DLD1 (cell line): ENCODE measurements at regions not wholly inside any gene's neighbourhood (a gene's known extent, or its start where the extent isn't known, plus 50 kb on each side); places are given as distances from the start of the nearest gene placed in this dataset.
"Not testable (repeated sequence)": the region's sequence is repeated elsewhere in the genome, so short reads cannot be mapped to it uniquely, and the experiment has no call there.

Source experiments
- in situ Hi-C: cut with HindIII; loops from 2 replicates; pipeline ENCODE4 v1.10.0; 2017; ENCODE audit warnings: low sequenced_read_pairs

GRCh38 chr12:126390969-126391566, 1325.8 kb downstream of the AACS start:
- in situ Hi-C loops = no loop called here

DNA sequence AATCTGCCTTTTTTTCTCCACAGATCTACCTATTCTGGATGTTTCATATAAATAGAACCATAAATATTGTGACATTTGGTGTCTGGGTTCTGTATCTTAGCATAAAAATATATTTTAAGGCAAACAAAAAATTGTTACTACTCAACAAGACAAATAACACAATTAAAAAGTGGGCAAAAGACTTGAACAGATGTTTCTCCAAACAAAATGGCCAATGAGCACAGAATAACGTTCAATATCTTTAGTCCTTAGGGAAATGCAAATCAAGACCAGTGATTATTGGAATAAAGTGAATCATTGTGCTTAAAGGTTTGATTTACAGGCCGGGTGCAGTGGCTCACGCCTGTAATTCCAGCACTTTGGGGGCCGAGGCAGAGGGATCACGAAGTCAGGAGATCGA, 1331.3 kb downstream of the AACS start:
- in situ Hi-C loops = no loop called here

GRCh38 chr12:126397071-126397581, 1331.9 kb downstream of the AACS start:
- in situ Hi-C loops = no loop called here

DNA sequence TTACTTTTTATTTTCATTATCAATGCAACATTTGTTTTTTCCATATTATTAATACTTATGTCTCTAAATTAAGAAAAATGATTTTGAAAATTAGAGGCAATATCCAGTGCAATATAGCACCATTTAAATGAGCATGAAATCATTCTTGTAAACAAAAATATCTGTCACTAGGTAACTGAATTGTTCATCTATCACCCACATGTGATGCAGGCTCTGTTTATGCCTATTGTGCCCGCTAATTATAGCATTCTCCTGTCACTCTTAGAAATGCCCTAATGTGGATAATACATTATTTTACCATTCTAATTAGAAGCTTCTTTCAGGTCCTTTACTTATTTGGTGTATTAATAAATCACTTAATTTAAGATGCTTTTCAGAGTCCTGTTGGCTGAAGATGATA, 1332.4 kb downstream of the AACS start:
- in situ Hi-C loops = no loop called here

- in situ Hi-C loops = no loop called here
Observed at GRCh38 chr12:126400831-126401230, 1335.6 kb downstream of the AACS start.

DNA sequence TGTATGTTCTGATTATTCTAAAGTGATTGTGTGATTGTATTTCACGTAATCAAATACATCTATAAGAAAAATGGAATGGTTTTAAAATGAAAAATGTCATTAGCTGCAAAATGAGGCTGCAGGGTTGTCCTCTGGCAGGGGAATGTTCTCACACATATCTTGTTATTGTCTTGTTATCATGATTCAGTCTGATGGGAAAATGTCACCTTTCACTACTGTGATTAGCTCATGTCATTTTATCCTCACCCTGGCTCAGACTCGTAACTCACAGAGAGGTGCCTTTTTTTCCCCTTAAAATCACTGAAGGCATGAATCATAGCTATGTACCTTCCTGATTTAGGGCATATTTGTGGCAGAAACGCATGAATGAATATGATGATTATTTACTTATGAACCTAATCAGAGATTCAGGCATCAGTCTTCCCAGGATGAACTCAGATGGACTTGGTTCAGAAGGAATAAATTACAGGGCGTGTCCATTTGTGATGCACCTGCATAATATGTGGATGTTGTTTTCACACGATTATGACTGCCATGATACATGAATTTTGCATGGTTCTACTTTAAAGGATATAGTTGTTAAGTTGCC, 1339.2 kb downstream of the AACS start:
- in situ Hi-C loops = no loop called here

- in situ Hi-C loops = no loop called here
Observed at GRCh38 chr12:126418400-126418799, 1353.2 kb downstream of the AACS start.

DNA sequence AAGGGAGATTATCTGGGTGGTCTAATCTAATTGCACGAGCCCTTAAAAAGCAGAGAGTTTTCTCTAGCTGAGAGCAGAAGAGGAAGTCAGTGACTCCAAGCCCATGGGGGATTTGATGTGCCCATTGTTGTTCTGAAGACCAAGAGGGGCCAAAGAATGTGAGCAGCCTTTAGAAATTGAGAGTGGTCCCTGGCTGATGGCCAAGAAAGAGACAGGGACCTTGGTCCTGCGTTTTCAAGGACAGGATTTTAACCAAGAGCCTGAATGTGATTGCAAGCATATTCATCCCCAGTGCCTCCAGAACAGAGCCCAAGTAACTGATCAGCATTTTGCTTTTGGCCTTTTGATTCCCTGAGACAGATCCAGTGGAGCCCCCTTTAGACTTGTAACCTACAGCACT, 1353.9 kb downstream of the AACS start:
- in situ Hi-C loops = no loop called here

DNA sequence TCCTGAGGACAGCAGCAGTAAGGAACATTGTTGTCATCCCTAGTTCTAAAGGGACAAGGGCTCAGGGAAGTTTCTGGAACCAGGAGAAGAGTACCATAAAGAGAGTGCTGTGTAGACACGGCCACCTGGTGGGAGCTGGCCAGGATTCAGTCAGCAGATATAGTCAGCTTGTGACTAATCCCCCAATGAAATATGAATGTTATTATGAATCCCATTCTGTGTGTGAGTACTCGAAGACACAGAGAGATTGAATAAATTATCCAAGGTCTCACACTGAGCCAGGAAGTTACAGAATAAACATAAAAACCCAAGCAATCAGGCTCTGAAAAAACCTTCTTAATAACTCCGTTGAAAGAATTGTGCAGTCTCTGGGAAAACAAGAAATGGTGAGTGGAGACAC, 1359.5 kb downstream of the AACS start:
- in situ Hi-C loops = no loop called here

GRCh38 chr12:126425264-126425663, 1360.0 kb downstream of the AACS start:
- in situ Hi-C loops = no loop called here

DNA sequence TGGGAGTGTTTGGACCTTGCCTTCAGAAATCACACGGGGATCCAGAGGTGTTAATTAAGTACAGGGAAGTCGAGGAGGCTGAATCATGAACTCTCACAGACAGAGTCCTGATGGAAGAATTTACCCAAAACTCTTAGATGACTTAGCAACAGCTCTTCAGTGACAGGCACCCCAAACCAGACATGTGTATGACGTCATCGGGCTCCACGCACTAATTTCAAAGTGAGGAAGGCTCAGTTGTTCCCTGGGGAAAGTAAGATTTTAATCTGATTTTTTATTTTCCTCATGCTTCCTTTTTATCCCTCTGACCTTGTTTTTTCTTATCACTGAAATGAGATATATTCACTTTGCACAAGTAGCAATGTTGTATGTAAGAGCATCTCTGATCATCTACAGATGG, 1363.5 kb downstream of the AACS start:
- in situ Hi-C loops = no loop called here

- in situ Hi-C loops = no loop called here
Observed at GRCh38 chr12:126430921-126431320, 1365.7 kb downstream of the AACS start.

GRCh38 chr12:126431767-126432166, 1366.5 kb downstream of the AACS start:
- in situ Hi-C loops = no loop called here

- in situ Hi-C loops = no loop called here
Observed at GRCh38 chr12:126432780-126433179, 1367.5 kb downstream of the AACS start.

DNA sequence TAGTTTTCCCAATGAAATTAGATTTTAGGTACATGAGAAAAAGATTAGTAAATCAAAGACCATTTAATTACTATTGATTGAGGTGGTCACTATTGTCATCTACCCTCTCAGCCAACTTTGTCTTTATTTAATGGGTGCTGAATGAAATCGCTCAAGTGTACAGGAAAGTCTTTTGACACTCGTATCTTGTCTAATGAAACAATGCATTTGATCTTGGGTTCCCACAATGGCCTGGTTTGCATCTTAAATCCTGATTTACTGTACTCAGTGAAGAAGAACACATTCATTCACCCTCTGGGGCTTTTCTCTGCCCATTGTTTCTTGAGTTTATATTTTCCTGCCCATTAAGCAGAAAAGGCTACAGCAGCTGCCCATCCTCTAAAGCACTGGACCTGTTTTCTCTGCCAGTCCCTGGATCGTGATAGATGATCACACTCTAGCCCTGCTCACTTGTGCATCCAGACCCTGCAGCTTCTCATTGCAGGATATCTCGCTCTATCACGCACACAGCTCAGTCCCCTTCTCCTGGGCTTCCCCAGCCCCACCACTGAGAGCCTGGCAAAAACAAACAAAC, 1369.3 kb downstream of the AACS start:
- in situ Hi-C loops = no loop called here

GRCh38 chr12:126436041-126436440, 1370.8 kb downstream of the AACS start:
- in situ Hi-C loops = no loop called here

DNA sequence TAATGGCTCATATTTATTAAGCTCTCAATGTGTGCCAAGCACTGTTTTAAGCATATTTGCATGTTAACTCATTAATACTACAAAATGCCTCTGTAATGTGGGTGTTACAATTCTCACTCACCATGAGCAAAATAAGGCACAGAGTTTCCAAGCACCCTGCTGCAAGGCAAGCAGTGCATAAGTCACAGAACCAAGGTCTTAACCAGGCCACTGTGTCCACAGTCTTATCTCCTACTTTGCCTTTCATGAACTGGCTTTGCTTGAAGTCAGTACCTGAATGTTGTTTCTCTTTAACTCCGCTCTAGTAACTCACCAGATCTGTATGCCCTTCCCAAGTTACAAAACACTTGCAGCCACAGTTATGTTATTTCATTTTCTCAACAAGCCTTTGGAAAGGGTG, 1372.7 kb downstream of the AACS start:
- in situ Hi-C loops = no loop called here

DNA sequence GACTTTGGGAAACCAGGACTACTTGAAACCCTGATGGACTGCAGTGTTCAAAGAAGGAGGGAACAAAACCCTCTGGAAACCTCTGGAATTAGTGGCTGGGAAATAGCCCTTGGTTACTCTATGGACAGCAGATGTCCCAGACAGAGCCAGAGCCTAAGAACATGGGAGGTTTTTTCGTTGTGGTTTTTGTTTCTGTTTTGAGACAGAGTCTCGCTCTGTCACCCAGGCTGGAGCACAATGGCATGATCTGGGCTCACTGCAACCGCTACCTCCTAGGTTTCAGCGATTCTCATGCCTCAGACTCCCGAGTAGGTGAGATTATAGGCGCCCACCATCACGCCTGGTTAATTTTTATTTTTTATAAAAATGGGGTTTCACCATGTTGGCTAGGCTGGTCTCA, 1378.7 kb downstream of the AACS start:
- in situ Hi-C loops = no loop called here

GRCh38 chr12:126447346-126447745, 1382.1 kb downstream of the AACS start:
- in situ Hi-C loops = no loop called here

DNA sequence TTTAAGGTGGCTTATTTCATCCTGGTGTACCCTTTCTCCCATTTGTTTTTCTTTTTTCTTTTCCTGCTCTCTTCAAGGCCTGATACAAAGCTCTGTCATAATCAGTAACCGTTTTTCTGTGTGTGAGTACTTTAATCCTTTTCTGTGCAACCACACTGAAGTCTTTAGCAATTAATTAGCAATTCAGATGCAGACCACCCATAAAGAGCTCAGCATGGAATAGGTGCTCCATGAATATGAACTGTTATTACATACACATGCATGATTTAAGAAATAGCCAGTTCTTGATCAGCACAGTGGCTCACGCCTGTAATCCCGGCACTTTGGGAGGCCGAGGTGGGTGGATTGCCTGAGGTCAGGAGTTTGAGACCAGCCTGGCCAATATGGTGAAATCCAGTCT, 1386.6 kb downstream of the AACS start:
- in situ Hi-C loops = no loop called here

- in situ Hi-C loops = not testable (repeated sequence)
Observed at GRCh38 chr12:126452686-126453085, 1387.5 kb downstream of the AACS start.

- in situ Hi-C loops = no loop called here
Observed at GRCh38 chr12:126454581-126454980, 1389.3 kb downstream of the AACS start.

GRCh38 chr12:126457776-126458175, 1392.5 kb downstream of the AACS start:
- in situ Hi-C loops = no loop called here
